ENCODE measurements at regions not wholly inside any gene's neighbourhood (a gene's known extent, or its start where the extent isn't known, plus 50 kb on each side); places are given as distances from the start of the nearest gene placed in this dataset.
A peak's percentile ranks its signal among the peaks of the same experiment; 100 is the strongest.

- peak; percentile 2 for DNase-seq (ENCODE audit: low spot score)
Measured at GRCh38 chr3:117616227-117616626, 906.6 kb downstream of the TUSC7 start.

- DNase-seq (ENCODE audit: low spot score): no peak
Measured at GRCh38 chr3:117617906-117618305, 908.3 kb downstream of the TUSC7 start.

- DNase-seq (ENCODE audit: low spot score): no peak
Measured at GRCh38 chr3:117618462-117618861, 908.9 kb downstream of the TUSC7 start.

- DNase-seq (ENCODE audit: low spot score): no peak
Measured at GRCh38 chr3:117619805-117620204, 910.2 kb downstream of the TUSC7 start.

- peak; percentile 79 for DNase-seq (ENCODE audit: low spot score)
Measured at GRCh38 chr3:117622171-117622841, 912.7 kb downstream of the TUSC7 start.

GRCh38 chr3:117624424-117624823 is 914.8 kb downstream of the TUSC7 start:
- no peak for DNase-seq (ENCODE audit: low spot score)

- DNase-seq (ENCODE audit: low spot score): no peak
Measured at GRCh38 chr3:117625174-117625573, 915.6 kb downstream of the TUSC7 start.

- no peak for DNase-seq (ENCODE audit: low spot score)
Measured at GRCh38 chr3:117626577-117626976, 917.0 kb downstream of the TUSC7 start.

GRCh38 chr3:117628823-117629291 is 919.3 kb downstream of the TUSC7 start:
- DNase-seq (ENCODE audit: low spot score): peak; percentile 24

GRCh38 chr3:117629505-117629904 is 919.9 kb downstream of the TUSC7 start:
- no peak for DNase-seq (ENCODE audit: low spot score)

- no peak for DNase-seq (ENCODE audit: low spot score)
Measured at GRCh38 chr3:117630469-117630868, 920.9 kb downstream of the TUSC7 start.

- no peak for DNase-seq (ENCODE audit: low spot score)
Measured at GRCh38 chr3:117630885-117631284, 921.3 kb downstream of the TUSC7 start.

- DNase-seq (ENCODE audit: low spot score): no peak
Measured at GRCh38 chr3:117631781-117632180, 922.2 kb downstream of the TUSC7 start.

- DNase-seq (ENCODE audit: low spot score): no peak
Measured at GRCh38 chr3:117632191-117632590, 922.6 kb downstream of the TUSC7 start.

GRCh38 chr3:117633207-117633606 is 923.6 kb downstream of the TUSC7 start:
- DNase-seq (ENCODE audit: low spot score): no peak

GRCh38 chr3:117637666-117638065 is 928.1 kb downstream of the TUSC7 start:
- DNase-seq (ENCODE audit: low spot score): no peak

- no peak for DNase-seq (ENCODE audit: low spot score)
Measured at GRCh38 chr3:117644203-117644602, 934.6 kb downstream of the TUSC7 start.

- DNase-seq (ENCODE audit: low spot score): no peak
Measured at GRCh38 chr3:117645561-117646242, 936.1 kb downstream of the TUSC7 start.

- DNase-seq (ENCODE audit: low spot score): no peak
Measured at GRCh38 chr3:117647435-117647834, 937.9 kb downstream of the TUSC7 start.

GRCh38 chr3:117651246-117651645 is 941.7 kb downstream of the TUSC7 start:
- no peak for DNase-seq (ENCODE audit: low spot score)

GRCh38 chr3:117656391-117656790 is 946.8 kb downstream of the TUSC7 start:
- DNase-seq (ENCODE audit: low spot score): no peak

- no peak for DNase-seq (ENCODE audit: low spot score)
Measured at GRCh38 chr3:117657278-117657677, 947.7 kb downstream of the TUSC7 start.

- peak; percentile 49 for DNase-seq (ENCODE audit: low spot score)
Measured at GRCh38 chr3:117660941-117661817, 951.6 kb downstream of the TUSC7 start.
